MV-4-11 (cell line): ENCODE measurements at regions not wholly inside any gene's neighbourhood (a gene's known extent, or its start where the extent isn't known, plus 50 kb on each side); places are given as distances from the start of the nearest gene placed in this dataset.
A peak's percentile ranks its signal among the peaks of the same experiment; 100 is the strongest.

Source experiments
- DNase-seq: peaks from one replicate; lab custom pipeline; 2025; lab: John Stamatoyannopoulos, UW

DNA sequence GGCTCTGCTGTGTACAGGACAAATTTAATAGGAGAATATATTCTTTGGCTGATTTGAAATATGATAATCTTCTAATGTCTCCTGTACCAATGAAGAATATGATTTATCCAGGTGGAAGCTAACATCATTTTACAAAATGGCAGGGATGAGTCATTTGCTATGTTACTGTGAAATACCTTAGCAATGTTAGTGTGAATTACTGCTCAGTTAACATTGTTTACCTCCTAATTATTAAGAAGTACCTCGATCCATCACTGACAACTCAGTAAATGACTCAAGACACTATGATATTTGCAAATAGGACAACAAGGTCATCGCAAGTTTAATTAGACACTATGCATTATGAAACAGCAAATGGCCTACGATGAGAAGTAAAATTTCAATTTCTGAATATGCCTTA is 309.1 kb upstream of the EDNRB start:
- no peak for DNase-seq

DNA sequence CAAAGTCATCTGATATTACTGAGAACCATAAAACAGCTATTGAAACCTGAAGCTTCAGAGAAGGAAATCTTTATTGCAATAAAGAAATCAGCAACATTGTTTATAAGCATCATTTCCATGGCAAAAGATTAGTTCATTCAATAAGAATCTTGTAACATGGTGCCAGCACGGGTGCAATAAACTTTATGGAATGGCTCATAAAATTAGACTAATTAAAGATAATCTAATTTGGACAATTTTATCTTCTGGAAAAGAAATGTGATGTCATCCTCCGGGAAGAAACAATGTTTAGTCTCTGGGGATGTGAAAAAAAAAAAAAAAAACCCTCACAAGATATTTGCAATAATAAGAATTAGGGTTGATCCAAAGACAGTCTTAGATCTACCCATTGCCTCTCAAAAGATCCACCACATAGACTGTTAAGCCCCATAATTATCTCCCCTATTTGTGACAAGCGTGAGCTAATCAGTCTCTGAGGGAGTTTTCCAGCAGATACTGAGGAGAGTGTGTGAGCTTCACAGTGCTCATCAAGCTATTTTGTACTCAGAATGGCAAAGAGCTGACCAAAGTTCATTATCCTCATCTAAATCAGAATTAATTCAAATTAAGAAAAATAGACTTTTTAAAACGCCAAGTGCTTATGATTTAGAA is 297.0 kb upstream of the EDNRB start:
- no peak for DNase-seq

DNA sequence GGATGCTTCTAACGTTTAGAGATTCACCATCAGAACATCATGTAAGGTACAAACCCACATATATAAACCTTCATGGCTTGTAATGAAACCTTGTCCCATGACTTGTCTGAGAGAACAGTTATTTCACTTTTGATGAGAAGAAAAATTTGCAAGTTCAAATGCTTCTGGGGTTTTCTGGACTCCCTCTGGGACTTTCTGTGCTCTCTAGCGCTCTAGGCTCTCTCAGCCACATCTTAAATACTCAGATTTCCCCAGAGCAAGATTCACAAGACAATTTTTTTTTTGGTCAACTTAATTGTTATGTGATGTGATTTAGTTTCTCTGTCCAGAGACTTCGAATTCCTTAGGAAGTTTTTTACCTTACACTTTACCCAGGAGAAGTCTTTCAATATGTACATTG is 282.8 kb upstream of the EDNRB start:
- no peak for DNase-seq

GRCh38 chr13:78198821-78199220 is 280.2 kb upstream of the EDNRB start:
- peak; percentile 28 for DNase-seq

- DNase-seq = no peak
These were observed 279.8 kb upstream of the EDNRB start for GRCh38 chr13:78198419-78198818.

GRCh38 chr13:78197231-78197630 is 278.6 kb upstream of the EDNRB start:
- DNase-seq = no peak

GRCh38 chr13:78194904-78195639 is 276.4 kb upstream of the EDNRB start:
- DNase-seq = no peak

- DNase-seq = no peak
These were observed 275.2 kb upstream of the EDNRB start for GRCh38 chr13:78193846-78194245.

- DNase-seq = no peak
These were observed 274.1 kb upstream of the EDNRB start for GRCh38 chr13:78192716-78193115.

- DNase-seq = no peak
These were observed 271.7 kb upstream of the EDNRB start for GRCh38 chr13:78190296-78190695.

DNA sequence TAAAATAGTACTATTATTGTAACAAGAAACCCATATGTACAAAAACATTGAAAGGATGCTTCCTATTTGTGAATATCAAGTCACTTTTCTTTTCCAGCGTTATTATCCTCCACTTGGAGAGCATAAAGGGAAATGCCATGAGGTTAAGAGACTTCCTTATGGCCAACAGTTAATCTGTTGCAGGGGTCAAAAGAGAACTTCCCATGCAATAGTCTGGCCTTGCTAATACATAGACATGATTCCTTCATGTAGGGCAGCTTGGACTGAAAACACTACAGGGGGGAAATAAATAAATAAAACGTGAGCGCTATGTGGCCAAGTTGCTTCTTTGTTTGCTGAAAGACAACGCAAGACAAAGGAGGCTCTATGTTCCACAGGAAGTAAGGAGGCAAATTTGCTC is 269.1 kb upstream of the EDNRB start:
- DNase-seq = peak; percentile 8

DNA sequence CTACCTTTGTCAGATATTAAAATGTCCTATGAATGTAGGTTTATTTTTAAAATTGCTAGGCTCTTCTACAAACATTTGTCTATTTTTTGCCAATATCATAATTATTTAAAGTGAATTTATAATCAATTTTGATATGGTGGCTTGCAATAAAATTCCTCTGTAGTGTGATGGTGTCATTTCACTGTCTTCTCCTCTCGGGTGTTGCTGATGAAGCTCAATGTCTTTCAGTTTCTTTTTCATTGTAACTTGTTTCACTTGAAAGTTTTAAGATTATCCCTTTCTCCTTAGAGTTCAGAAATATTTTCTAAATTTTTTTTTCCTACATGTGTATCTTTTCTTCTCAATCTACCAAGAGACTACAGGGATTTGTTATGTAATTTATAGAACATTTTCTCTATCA is 267.1 kb upstream of the EDNRB start:
- DNase-seq = no peak

DNA sequence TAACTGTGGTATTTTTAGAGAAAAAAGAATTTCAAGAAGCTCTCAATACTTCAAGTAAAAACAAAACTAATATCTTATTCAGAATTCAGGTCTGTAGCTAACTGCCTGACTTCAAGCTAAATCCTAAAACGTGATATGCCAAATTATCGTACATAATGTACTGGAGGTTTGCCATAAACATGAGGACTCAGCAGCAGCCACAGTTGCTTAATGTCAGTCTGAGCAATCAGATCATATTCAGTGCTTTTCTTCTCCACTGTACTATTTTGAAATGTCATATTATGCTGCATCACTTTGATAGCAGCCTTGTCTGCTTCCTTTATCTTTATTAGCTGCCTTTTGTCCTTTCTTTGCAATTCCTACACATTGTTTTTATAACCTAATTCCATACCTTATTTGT is 265.1 kb upstream of the EDNRB start:
- no peak for DNase-seq

- no peak for DNase-seq
These were observed 264.2 kb upstream of the EDNRB start for GRCh38 chr13:78182813-78183212.

GRCh38 chr13:78177306-78177705 is 258.7 kb upstream of the EDNRB start:
- DNase-seq = no peak

DNA sequence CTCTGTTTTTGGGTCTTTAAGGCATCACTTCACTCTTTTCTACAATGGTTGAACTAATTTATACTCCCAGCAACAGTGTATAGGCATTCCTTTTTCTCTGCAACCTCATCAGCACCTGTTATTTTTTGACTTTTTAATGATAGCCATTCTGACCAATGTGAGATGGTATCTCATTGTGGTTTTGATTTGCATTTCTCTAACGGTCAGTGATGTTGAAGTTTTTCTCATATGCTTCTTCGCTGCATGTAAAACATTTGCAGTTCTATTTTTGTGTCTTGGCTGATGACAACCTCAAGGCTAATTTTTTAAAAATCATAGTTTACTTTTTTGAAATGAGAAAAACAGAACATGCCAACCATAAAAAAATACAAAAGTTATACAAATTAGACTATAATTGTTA is 258.2 kb upstream of the EDNRB start:
- no peak for DNase-seq

GRCh38 chr13:78169386-78169785 is 250.8 kb upstream of the EDNRB start:
- DNase-seq = no peak

- no peak for DNase-seq
These were observed 250.3 kb upstream of the EDNRB start for GRCh38 chr13:78168981-78169380.

- no peak for DNase-seq
These were observed 242.6 kb upstream of the EDNRB start for GRCh38 chr13:78161266-78161665.

- peak; percentile 93 for DNase-seq
These were observed 242.2 kb upstream of the EDNRB start for GRCh38 chr13:78160793-78161192.

DNA sequence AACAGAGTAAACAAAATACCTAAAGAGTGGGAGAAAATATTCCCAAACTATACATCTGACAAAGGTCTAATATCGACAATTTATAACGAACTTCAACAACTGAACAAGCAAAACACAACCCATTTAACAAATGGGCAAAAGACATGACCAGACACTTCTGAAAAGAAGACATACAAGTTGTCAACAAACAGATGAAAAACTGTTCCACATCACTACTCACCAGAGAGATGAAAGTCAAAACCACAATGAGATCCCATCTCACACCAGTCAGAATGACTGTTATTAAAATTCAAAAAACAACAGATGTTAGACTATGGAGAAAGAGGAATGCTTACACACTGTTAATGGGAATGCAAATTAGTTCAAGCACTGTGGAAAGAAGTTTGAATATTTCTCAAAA is 233.8 kb upstream of the EDNRB start:
- no peak for DNase-seq

- DNase-seq = no peak
These were observed 229.3 kb upstream of the EDNRB start for GRCh38 chr13:78147905-78148304.

DNA sequence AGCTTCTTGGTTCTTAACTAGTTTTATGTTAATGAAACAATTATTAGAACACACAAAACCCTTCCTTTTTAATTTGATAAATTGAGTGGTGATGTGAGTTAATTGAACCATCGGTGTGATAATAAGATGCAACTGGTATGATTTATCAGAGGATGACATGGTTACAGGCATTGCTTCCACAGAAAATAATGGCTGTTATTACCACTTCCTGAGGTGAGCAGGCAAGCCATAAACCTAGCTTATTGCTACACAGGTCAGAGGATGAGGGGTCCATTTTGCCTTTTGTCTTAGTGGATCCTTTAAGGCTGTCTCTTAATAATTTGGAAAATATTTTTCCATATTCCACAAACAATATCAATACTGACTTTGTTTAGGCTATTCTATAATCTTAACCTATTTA is 226.6 kb upstream of the EDNRB start:
- DNase-seq = no peak

GRCh38 chr13:78139765-78140164 is 221.1 kb upstream of the EDNRB start:
- DNase-seq = no peak
